Muscle layer of duodenum (tissue), 2 donors: ENCODE measurements at regions not wholly inside any gene's neighbourhood (a gene's known extent, or its start where the extent isn't known, plus 50 kb on each side); places are given as distances from the start of the nearest gene placed in this dataset.

Experiments
- H3K27ac ChIP-seq: one replicate; pipeline ENCODE4 v1.7.0; 2013; ENCODE audit warnings: mild to moderate bottlenecking, low read length
- H3K27me3 ChIP-seq: one replicate; pipeline ENCODE4 v1.7.0; 2013; ENCODE audit warnings: low read depth, mild to moderate bottlenecking, control low read depth, low read length
- H3K36me3 ChIP-seq, 2 donors: one replicate each; pipeline ENCODE4 v1.7.0; 2013; ENCODE audit warnings: low read length in 2 of 2, control low read depth in 1 of 2, mild to moderate bottlenecking in 1 of 2; ENCODE audit not compliant: insufficient read depth in 2 of 2, control insufficient read depth in 1 of 2
- H3K4me1 ChIP-seq, 2 donors: one replicate each; pipeline ENCODE4 v1.7.0; 2013; ENCODE audit warnings: low read length in 2 of 2, mild to moderate bottlenecking in 2 of 2, control low read depth in 1 of 2, moderate library complexity in 1 of 2; ENCODE audit not compliant: insufficient read depth in 2 of 2, control insufficient read depth in 1 of 2
- H3K4me3 ChIP-seq, 2 donors: one replicate each; pipeline ENCODE4 v1.7.0; 2013; ENCODE audit warnings: low read length in 2 of 2, low read depth in 1 of 2, mild to moderate bottlenecking in 1 of 2
- H3K9me3 ChIP-seq, 2 donors: one replicate each; pipeline ENCODE4 v1.7.0; 2013; ENCODE audit warnings: low read length in 2 of 2, control low read depth in 1 of 2, mild to moderate bottlenecking in 1 of 2; ENCODE audit not compliant: control insufficient read depth in 1 of 2
- donor health status: healthy.

DNA sequence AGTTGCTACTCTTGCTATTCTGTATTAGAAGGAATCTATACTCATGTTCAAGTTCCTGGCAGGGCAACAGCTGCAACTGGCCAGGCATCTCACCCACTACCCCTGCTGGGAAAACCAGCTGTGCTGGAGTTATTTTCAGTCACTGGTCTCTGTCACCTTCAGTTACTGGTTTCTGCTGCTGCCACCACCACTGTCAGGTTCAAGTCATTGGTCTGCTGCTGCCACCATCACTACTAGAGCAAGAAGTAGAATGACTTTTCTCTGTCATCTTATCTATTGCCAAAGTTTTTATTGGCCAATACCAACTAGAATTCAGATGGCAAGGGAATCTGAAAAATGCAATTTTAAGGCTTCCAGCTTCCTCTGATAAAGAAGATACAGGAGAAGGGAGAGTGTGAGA, 1615.2 kb downstream of the OLFM4 start:
- no peaks in the 10 kb centered on the region for H3K27me3 ChIP-seq
- H3K9me3 ChIP-seq, result no peaks in the 10 kb centered on the region
- no peaks in the 10 kb centered on the region for H3K4me1 ChIP-seq
- H3K4me3 ChIP-seq, result no peak overlapping the region
- no peaks in the 10 kb centered on the region for H3K36me3 ChIP-seq
- H3K27ac ChIP-seq, result no peak overlapping the region

- Histone ChIP-seq H3K27me3 (no peaks in the 10 kb centered on the region), H3K4me1 (no peaks in the 10 kb centered on the region), H3K27ac (no peak overlapping the region), H3K4me3 (no peak overlapping the region), H3K36me3 (no peaks in the 10 kb centered on the region), H3K9me3 (no peaks in the 10 kb centered on the region)
Observed at GRCh38 chr13:54647275-54647674, 1618.7 kb downstream of the OLFM4 start.

DNA sequence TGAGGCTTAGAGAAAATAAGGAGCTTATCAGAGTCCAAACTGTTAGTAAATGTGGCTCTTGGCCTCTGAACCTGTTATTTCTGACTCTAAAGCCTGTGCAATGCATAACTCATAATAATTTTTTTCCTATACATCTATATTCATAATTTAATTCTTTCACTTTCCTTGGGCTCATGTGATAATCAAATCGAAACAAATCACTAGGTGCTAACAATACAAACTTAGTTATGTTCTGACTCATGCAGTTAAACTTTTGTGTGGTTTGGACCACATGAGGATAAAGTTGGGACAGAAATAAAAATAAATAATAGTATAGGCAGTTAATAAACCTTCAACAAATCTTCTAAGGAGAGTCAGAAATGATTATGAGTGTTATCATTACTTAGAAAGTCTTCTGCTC, 1629.0 kb downstream of the OLFM4 start:
- Histone ChIP-seq H3K4me3 (no peak overlapping the region), H3K9me3 (no peaks in the 10 kb centered on the region), H3K27me3 (no peaks in the 10 kb centered on the region), H3K36me3 (no peaks in the 10 kb centered on the region), H3K4me1 (no peaks in the 10 kb centered on the region), H3K27ac (no peak overlapping the region)

GRCh38 chr13:54658771-54659170, 1630.2 kb downstream of the OLFM4 start:
- no peaks in the 10 kb centered on the region for H3K4me1 ChIP-seq
- no peak overlapping the region for H3K27ac ChIP-seq
- no peak overlapping the region for H3K4me3 ChIP-seq
- no peaks in the 10 kb centered on the region for H3K27me3 ChIP-seq
- H3K9me3 ChIP-seq, result no peaks in the 10 kb centered on the region
- no peaks in the 10 kb centered on the region for H3K36me3 ChIP-seq

- no peaks in the 10 kb centered on the region for H3K9me3 ChIP-seq
- H3K36me3 ChIP-seq, result no peaks in the 10 kb centered on the region
- no peak overlapping the region for H3K27ac ChIP-seq
- no peaks in the 10 kb centered on the region for H3K4me1 ChIP-seq
- H3K4me3 ChIP-seq, result no peak overlapping the region
- no peaks in the 10 kb centered on the region for H3K27me3 ChIP-seq
Observed at GRCh38 chr13:54660277-54660676, 1631.7 kb downstream of the OLFM4 start.

DNA sequence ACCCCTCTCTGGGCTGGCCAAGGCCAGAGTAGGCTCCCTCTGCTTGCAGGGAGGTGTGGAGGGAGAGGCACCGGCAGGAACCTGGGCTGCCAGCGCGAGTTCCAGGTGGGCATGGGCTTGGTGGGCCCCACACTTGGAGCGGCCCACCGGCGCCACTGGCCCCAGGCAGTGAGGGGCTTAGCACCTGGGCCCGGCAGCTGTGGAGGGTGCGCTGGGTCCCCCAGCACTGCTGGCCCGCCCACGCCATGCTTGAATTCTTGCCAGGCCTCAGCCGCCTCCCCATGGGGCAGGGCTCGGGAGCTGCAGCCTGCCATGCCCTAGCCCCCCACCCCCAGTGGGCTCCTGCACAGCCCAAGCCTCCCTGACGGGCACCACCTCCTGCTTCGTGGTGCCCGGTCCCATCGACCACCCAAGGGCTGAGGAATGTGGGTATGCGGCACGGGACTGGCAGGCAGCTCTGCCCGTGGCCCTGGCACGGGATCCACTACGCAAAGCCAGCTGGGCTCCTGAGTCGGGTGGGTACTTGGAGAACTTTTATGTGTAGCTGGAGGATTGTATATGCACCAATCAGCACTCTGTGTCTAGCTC, 1648.0 kb downstream of the OLFM4 start:
- no peaks in the 10 kb centered on the region for H3K36me3 ChIP-seq
- peaks cover 0 to 2% of the 10 kb centered on the region in 2 donors for H3K9me3 ChIP-seq
- no peaks in the 10 kb centered on the region for H3K27me3 ChIP-seq
- peak overlapping the region in 1 of 2 donors; percentile 25 for H3K4me3 ChIP-seq
- H3K27ac ChIP-seq, result no peak overlapping the region
- no peaks in the 10 kb centered on the region for H3K4me1 ChIP-seq

- Histone ChIP-seq H3K4me3 (no peak overlapping the region), H3K9me3 (no peaks in the 10 kb centered on the region), H3K27me3 (no peaks in the 10 kb centered on the region), H3K4me1 (no peaks in the 10 kb centered on the region), H3K27ac (no peak overlapping the region), H3K36me3 (no peaks in the 10 kb centered on the region)
Observed at GRCh38 chr13:54682184-54682583, 1653.6 kb downstream of the OLFM4 start.

GRCh38 chr13:54687173-54687572, 1658.6 kb downstream of the OLFM4 start:
- H3K4me1 ChIP-seq, result no peaks in the 10 kb centered on the region
- H3K36me3 ChIP-seq, result no peaks in the 10 kb centered on the region
- H3K9me3 ChIP-seq, result no peaks in the 10 kb centered on the region
- no peak overlapping the region for H3K4me3 ChIP-seq
- no peaks in the 10 kb centered on the region for H3K27me3 ChIP-seq
- H3K27ac ChIP-seq, result no peak overlapping the region

- Histone ChIP-seq H3K9me3 (peaks cover 0 to 6% of the 10 kb centered on the region in 2 donors), H3K27me3 (no peaks in the 10 kb centered on the region), H3K27ac (no peak overlapping the region), H3K36me3 (no peaks in the 10 kb centered on the region), H3K4me1 (no peaks in the 10 kb centered on the region), H3K4me3 (no peak overlapping the region)
Observed at GRCh38 chr13:54699831-54700230, 1671.2 kb downstream of the OLFM4 start.

DNA sequence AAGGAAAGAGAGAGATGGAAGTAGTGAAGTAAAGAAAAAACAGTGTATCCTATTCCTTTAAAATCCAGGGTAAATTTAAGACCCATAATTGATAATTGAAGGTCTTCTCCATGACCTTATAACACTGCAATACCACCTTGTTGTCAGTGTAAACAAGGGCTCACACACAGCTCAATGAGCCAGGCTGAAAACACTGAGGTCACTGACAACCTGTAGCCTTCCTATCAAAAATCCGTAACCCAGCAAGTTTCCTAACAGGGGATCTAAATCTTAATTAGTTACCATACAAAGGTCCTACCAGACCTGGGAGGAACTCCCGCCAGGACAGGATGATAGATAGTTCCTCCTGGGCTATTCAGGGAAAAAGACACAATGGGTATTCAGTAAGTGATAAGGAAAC, 1677.1 kb downstream of the OLFM4 start:
- Histone ChIP-seq H3K27me3 (no peaks in the 10 kb centered on the region), H3K9me3 (peaks cover 0 to 3% of the 10 kb centered on the region in 2 donors), H3K27ac (no peak overlapping the region), H3K36me3 (no peaks in the 10 kb centered on the region), H3K4me3 (no peak overlapping the region), H3K4me1 (no peaks in the 10 kb centered on the region)

- Histone ChIP-seq H3K27ac (no peak overlapping the region), H3K4me1 (no peaks in the 10 kb centered on the region), H3K4me3 (no peak overlapping the region), H3K36me3 (no peaks in the 10 kb centered on the region), H3K27me3 (no peaks in the 10 kb centered on the region), H3K9me3 (peaks cover 0 to 3% of the 10 kb centered on the region in 2 donors)
Observed at GRCh38 chr13:54706336-54706735, 1677.7 kb downstream of the OLFM4 start.

GRCh38 chr13:54709546-54709945, 1680.9 kb downstream of the OLFM4 start:
- Histone ChIP-seq H3K4me1 (no peaks in the 10 kb centered on the region), H3K27ac (no peak overlapping the region), H3K4me3 (no peak overlapping the region), H3K9me3 (peaks cover 0 to 7% of the 10 kb centered on the region in 2 donors), H3K27me3 (no peaks in the 10 kb centered on the region), H3K36me3 (no peaks in the 10 kb centered on the region)
